ENCODE measurements at regions not wholly inside any gene's neighbourhood (a gene's known extent, or its start where the extent isn't known, plus 50 kb on each side); places are given as distances from the start of the nearest gene placed in this dataset.

DNA sequence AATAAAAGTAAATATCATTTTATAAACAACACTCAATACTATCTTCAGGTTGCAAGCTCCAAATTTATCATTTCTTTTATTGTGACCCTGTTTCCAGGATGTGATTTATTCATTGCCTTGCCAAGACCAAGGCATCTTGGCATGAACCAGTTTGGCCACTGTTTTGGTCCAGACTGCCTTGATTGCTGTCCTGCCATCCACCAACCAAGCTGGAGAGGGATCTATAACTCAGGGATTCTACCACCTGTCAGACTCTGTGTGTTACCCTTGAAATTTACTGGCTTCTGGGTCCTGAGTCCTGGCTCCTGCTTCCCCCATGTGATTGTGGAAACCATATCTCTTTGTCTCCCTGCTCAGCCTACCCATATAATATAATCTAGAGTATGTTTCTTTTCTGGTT lies 343.0 kb downstream of the GPAM start (continued):
- TF ChIP-seq, protein P1, sequence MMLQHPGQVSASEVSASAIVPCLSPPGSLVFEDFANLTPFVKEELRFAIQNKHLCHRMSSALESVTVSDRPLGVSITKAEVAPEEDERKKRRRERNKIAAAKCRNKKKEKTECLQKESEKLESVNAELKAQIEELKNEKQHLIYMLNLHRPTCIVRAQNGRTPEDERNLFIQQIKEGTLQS (CRISPR knock-in tag; conservative IDR thresholded peaks at IDR 0.05), result no peak
- TF ChIP-seq FOXP1 (CRISPR knock-in tag; IDR thresholded peaks at IDR 0.05; ENCODE audit: borderline replicate concordance), result no peak
- TF ChIP-seq GRHL2 (CRISPR knock-in tag; IDR thresholded peaks at IDR 0.05; ENCODE audit: insufficient replicate concordance, severe bottlenecking), result no peak
- no peak for TF ChIP-seq NFYB (CRISPR knock-in tag; conservative IDR thresholded peaks at IDR 0.05; ENCODE audit: low read depth)
- TF ChIP-seq, protein P2, sequence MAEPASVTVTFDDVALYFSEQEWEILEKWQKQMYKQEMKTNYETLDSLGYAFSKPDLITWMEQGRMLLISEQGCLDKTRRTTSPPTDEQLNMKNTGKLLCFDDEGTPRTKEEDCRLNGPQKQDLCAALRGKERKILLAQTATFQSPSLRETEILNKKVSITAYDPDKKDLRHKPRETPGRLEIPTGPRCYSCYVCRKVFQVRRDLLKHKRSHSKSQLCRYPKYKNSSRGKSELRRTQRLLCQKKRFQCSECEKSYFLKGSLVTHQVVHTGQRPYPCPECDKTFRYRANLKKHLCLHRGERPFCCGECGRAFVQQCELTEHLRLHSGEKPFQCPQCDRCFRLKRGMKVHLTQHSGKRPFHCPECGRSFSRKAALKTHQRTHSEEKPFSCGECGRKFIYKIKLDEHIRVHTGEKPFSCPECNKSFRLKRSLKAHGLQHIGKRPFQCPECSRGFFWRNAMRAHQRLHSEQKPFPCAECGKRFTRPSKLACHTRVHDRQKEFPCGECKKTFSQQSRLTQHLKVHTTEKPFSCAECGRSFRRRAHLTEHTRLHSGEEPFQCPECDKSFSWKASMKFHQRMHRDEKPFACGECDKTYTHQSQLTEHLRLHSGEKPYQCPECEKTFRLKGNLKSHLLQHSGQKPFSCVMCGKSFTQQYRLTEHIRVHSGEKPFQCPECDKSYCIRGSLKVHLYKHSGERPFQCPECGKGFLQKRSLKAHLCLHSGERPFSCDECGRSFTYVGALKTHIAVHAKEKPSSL (CRISPR knock-in tag; conservative IDR thresholded peaks at IDR 0.05), result no peak
- TF ChIP-seq, protein P3, sequence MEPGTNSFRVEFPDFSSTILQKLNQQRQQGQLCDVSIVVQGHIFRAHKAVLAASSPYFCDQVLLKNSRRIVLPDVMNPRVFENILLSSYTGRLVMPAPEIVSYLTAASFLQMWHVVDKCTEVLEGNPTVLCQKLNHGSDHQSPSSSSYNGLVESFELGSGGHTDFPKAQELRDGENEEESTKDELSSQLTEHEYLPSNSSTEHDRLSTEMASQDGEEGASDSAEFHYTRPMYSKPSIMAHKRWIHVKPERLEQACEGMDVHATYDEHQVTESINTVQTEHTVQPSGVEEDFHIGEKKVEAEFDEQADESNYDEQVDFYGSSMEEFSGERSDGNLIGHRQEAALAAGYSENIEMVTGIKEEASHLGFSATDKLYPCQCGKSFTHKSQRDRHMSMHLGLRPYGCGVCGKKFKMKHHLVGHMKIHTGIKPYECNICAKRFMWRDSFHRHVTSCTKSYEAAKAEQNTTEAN (CRISPR knock-in tag; IDR thresholded peaks at IDR 0.05), result no peak
- TF ChIP-seq ZNF396 (CRISPR knock-in tag; IDR thresholded peaks at IDR 0.05; ENCODE audit: borderline replicate concordance), result no peak
- no peak for TF ChIP-seq ZNF232 (CRISPR knock-in tag; IDR thresholded peaks at IDR 0.05)

DNA sequence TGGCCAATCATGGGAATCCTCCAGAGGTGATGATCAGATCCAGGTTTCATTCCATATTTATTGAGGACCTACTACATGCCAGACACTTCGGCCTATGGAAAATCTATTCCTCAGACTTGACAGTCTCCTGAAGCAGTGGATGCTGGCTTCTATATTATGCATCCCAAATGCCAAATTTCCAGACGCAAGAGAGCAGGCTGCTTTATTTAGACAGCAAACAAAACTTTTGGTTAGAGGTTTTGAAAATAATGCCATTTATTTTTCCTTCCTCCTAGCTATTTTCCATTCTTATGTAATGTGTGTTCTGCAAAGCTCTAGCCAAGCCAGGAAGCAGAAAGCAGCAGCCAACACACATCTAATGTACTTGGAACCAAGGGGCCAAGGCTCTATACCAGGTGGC lies 330.8 kb downstream of the GPAM start:
- POLR2A ChIA-PET, result no interaction called here
- no peaks in the 10 kb centered on the region for H3K27me3 Mint-ChIP-seq (ENCODE audit: low read depth)

More for the DNA sequence above, 330.8 kb downstream of the GPAM start:
- TF ChIP-seq, protein P4, sequence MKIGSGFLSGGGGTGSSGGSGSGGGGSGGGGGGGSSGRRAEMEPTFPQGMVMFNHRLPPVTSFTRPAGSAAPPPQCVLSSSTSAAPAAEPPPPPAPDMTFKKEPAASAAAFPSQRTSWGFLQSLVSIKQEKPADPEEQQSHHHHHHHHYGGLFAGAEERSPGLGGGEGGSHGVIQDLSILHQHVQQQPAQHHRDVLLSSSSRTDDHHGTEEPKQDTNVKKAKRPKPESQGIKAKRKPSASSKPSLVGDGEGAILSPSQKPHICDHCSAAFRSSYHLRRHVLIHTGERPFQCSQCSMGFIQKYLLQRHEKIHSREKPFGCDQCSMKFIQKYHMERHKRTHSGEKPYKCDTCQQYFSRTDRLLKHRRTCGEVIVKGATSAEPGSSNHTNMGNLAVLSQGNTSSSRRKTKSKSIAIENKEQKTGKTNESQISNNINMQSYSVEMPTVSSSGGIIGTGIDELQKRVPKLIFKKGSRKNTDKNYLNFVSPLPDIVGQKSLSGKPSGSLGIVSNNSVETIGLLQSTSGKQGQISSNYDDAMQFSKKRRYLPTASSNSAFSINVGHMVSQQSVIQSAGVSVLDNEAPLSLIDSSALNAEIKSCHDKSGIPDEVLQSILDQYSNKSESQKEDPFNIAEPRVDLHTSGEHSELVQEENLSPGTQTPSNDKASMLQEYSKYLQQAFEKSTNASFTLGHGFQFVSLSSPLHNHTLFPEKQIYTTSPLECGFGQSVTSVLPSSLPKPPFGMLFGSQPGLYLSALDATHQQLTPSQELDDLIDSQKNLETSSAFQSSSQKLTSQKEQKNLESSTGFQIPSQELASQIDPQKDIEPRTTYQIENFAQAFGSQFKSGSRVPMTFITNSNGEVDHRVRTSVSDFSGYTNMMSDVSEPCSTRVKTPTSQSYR (CRISPR knock-in tag; IDR thresholded peaks at IDR 0.05), result no peak
- TF ChIP-seq, protein P5, sequence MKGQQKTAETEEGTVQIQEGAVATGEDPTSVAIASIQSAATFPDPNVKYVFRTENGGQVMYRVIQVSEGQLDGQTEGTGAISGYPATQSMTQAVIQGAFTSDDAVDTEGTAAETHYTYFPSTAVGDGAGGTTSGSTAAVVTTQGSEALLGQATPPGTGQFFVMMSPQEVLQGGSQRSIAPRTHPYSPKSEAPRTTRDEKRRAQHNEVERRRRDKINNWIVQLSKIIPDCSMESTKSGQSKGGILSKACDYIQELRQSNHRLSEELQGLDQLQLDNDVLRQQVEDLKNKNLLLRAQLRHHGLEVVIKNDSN (CRISPR knock-in tag; IDR thresholded peaks at IDR 0.05), result no peak
- TF ChIP-seq ZMAT4 (CRISPR knock-in tag; IDR thresholded peaks at IDR 0.05), result no peak
- no peak for TF ChIP-seq E2F4 (CRISPR knock-in tag; IDR thresholded peaks at IDR 0.05; ENCODE audit: borderline replicate concordance, low read depth)
- no peak for TF ChIP-seq ETV6 (CRISPR knock-in tag; IDR thresholded peaks at IDR 0.05)
- TF ChIP-seq, protein P6, sequence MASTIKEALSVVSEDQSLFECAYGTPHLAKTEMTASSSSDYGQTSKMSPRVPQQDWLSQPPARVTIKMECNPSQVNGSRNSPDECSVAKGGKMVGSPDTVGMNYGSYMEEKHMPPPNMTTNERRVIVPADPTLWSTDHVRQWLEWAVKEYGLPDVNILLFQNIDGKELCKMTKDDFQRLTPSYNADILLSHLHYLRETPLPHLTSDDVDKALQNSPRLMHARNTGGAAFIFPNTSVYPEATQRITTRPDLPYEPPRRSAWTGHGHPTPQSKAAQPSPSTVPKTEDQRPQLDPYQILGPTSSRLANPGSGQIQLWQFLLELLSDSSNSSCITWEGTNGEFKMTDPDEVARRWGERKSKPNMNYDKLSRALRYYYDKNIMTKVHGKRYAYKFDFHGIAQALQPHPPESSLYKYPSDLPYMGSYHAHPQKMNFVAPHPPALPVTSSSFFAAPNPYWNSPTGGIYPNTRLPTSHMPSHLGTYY (CRISPR knock-in tag; IDR thresholded peaks at IDR 0.05), result no peak
- TF ChIP-seq NFE2L1 (CRISPR knock-in tag; IDR thresholded peaks at IDR 0.05), result no peak
- TF ChIP-seq NFYB (CRISPR knock-in tag; conservative IDR thresholded peaks at IDR 0.05; ENCODE audit: low read depth), result no peak
- TF ChIP-seq E2F5 (CRISPR knock-in tag; IDR thresholded peaks at IDR 0.05), result no peak
- no peak for TF ChIP-seq FOXJ3 (CRISPR knock-in tag; IDR thresholded peaks at IDR 0.05; ENCODE audit: borderline replicate concordance)
- TF ChIP-seq ZNF219 (CRISPR knock-in tag; IDR thresholded peaks at IDR 0.05; ENCODE audit: borderline replicate concordance), result no peak
- TF ChIP-seq GABPB1 (CRISPR knock-in tag; IDR thresholded peaks at IDR 0.05), result no peak
- TF ChIP-seq PREB (CRISPR knock-in tag; IDR thresholded peaks at IDR 0.05; ENCODE audit: borderline replicate concordance), result no peak
- TF ChIP-seq ZNF263 (CRISPR knock-in tag; IDR thresholded peaks at IDR 0.05; ENCODE audit: low read depth), result no peak
- TF ChIP-seq, protein P1 (CRISPR knock-in tag; conservative IDR thresholded peaks at IDR 0.05), result no peak
- TF ChIP-seq, protein P7, sequence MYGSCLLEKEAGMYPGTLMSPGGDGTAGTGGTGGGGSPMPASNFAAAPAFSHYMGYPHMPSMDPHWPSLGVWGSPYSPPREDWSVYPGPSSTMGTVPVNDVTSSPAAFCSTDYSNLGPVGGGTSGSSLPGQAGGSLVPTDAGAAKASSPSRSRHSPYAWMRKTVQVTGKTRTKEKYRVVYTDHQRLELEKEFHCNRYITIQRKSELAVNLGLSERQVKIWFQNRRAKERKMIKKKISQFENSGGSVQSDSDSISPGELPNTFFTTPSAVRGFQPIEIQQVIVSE (CRISPR knock-in tag; IDR thresholded peaks at IDR 0.05; ENCODE audit: borderline replicate concordance), result no peak
- no peak for TF ChIP-seq ZNF232 (CRISPR knock-in tag; IDR thresholded peaks at IDR 0.05)
- H3K9me3 Mint-ChIP-seq, result peaks cover 27% of the 10 kb centered on the region
- DNase-seq (ENCODE audit: low spot score) (no peak), ATAC-seq (no peak)
- CTCF ChIA-PET, result no interaction called here
- peaks cover 2% of the 10 kb centered on the region; the same call in 1 of the 2 replicates for H3K4me1 Mint-ChIP-seq
- no peak overlapping the region for H3K27ac Mint-ChIP-seq
- H3K36me3 Mint-ChIP-seq, result peaks cover 6% of the 10 kb centered on the region
- no peak overlapping the region for H3K4me3 Mint-ChIP-seq

All from WTC11 (cell line).